Suprapubic skin (tissue), 4 donors: ENCODE measurements at regions not wholly inside any gene's neighbourhood (a gene's known extent, or its start where the extent isn't known, plus 50 kb on each side); places are given as distances from the start of the nearest gene placed in this dataset.
A peak's percentile ranks its signal among the peaks of the same experiment; 100 is the strongest.

Experiments used
- DNase-seq, 2 donors: peaks; one replicate each; pipeline ENCODE4 v3.0.0-alpha.2; 2019; ENCODE audit warnings: low spot score in 2 of 2
- H3K27ac ChIP-seq: fragments of 200-600 bp; sonication (generic); one replicate; pipeline ENCODE4 v1.5.1; 2019
- H3K27me3 ChIP-seq: fragments of 200-600 bp; sonication (generic); one replicate; pipeline ENCODE4 v1.5.1; 2019
- H3K36me3 ChIP-seq: fragments of 200-600 bp; sonication (generic); one replicate; pipeline ENCODE4 v1.5.1; 2019
- H3K4me1 ChIP-seq: fragments of 200-600 bp; sonication (generic); one replicate; pipeline ENCODE4 v1.5.1; 2019
- H3K4me3 ChIP-seq: fragments of 200-600 bp; sonication (generic); one replicate; pipeline ENCODE4 v1.5.1; 2019; ENCODE audit warnings: mild to moderate bottlenecking
- H3K9me3 ChIP-seq: fragments of 200-600 bp; sonication (generic); one replicate; pipeline ENCODE4 v1.5.1; 2019
- EP300 ChIP-seq: sonication (generic); formaldehyde crosslinking; IDR thresholded peaks from one replicate; pipeline ENCODE4 v1.6.1; 2017; ENCODE audit warnings: antibody characterized with exemption
- POLR2A ChIP-seq, 2 donors: fragments of 450-650 bp; IDR thresholded peaks; one replicate each; pipeline ENCODE4 v1.6.1; 2017; ENCODE audit warnings: antibody characterized with exemption in 2 of 2, mild to moderate bottlenecking in 2 of 2, moderate library complexity in 2 of 2
- POLR2AphosphoS5 ChIP-seq, 3 donors: sonication (generic); formaldehyde crosslinking; IDR thresholded peaks; one replicate each; pipeline ENCODE4 v1.6.1; 2017; ENCODE audit warnings: antibody characterized with exemption in 3 of 3
- WGBS: methylation state at CpG from one replicate; pipeline ENCODE4 v1.1.5; 2018; 5-methylcytosine and 5-hydroxymethylcytosine counted together
- TF ChIP-seq, protein P1 (sequence below), 2 donors: fragments of 200-600 bp in 1 of 2; fragments of 450-650 bp in 1 of 2; sonication (generic) in 1 of 2; IDR thresholded peaks; one replicate each; pipeline ENCODE4 v1.5.1; 2016 to 2019; ENCODE audit warnings: antibody characterized with exemption in 2 of 2, mild to moderate bottlenecking in 1 of 2, moderate library complexity in 1 of 2

DNA sequence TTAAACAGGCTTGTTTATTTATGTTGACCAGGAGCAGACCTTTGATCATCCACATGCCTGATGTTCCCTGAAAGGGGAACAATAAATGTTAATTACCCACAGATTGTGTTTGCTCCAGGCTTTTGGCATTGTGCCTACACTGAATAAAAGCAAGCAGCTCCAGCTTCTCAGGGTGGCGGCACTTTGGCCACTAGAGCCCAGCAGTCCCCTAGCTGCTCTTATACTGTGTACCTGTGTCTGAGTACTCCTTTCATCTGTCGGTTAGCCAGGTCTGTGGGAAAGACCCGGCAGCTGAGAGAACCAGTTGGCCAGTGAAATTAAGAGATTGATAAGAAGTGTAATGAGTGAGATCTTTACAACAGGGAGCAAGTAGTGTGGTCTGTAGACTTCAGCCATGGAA is 254.8 kb upstream of the FTMT start:
- Histone ChIP-seq H3K4me3 (no peak overlapping the region), H3K27me3 (no peaks in the 10 kb centered on the region), H3K9me3 (peaks cover 9% of the 10 kb centered on the region), H3K36me3 (no peaks in the 10 kb centered on the region), H3K4me1 (no peaks in the 10 kb centered on the region), H3K27ac (no peak overlapping the region)
- TF ChIP-seq, protein P1, sequence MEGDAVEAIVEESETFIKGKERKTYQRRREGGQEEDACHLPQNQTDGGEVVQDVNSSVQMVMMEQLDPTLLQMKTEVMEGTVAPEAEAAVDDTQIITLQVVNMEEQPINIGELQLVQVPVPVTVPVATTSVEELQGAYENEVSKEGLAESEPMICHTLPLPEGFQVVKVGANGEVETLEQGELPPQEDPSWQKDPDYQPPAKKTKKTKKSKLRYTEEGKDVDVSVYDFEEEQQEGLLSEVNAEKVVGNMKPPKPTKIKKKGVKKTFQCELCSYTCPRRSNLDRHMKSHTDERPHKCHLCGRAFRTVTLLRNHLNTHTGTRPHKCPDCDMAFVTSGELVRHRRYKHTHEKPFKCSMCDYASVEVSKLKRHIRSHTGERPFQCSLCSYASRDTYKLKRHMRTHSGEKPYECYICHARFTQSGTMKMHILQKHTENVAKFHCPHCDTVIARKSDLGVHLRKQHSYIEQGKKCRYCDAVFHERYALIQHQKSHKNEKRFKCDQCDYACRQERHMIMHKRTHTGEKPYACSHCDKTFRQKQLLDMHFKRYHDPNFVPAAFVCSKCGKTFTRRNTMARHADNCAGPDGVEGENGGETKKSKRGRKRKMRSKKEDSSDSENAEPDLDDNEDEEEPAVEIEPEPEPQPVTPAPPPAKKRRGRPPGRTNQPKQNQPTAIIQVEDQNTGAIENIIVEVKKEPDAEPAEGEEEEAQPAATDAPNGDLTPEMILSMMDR (IDR thresholded peaks at IDR 0.05), result no peak
- no peak for TF ChIP-seq EP300
- TF ChIP-seq POLR2A (IDR thresholded peaks at IDR 0.05), result no peak
- no peak for TF ChIP-seq POLR2AphosphoS5 (IDR thresholded peaks at IDR 0.05)
- DNase-seq, result no peak
- WGBS, result 90% methylated on average over 3 of the region's 3 CpGs

DNA sequence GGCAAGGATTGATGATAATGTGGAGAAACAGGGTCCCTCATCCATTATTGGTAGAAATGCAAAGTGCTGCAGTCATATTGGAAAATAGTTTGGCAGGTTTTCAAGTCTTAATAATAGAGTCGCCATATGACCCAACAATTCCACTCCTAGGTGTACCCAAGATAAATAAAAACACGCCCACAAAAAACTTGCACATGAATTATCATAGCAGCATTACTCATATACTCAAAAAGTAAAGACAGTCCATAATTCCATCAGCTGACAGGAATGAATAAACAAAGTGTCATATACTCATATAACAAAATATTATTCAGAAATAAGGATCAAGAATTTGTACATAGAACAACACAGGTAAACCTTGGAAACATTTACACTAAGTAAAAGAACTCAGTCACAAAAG is 242.9 kb upstream of the FTMT start:
- DNase-seq, result no peak
- Histone ChIP-seq H3K36me3 (no peaks in the 10 kb centered on the region), H3K4me3 (no peak overlapping the region), H3K27ac (no peak overlapping the region), H3K27me3 (no peaks in the 10 kb centered on the region), H3K4me1 (no peaks in the 10 kb centered on the region), H3K9me3 (peaks cover 3% of the 10 kb centered on the region)
- WGBS, result 88% methylated on average over 2 of the region's 2 CpGs
- TF ChIP-seq EP300, result no peak
- TF ChIP-seq, protein P1 (IDR thresholded peaks at IDR 0.05), result no peak
- no peak for TF ChIP-seq POLR2A (IDR thresholded peaks at IDR 0.05)
- no peak for TF ChIP-seq POLR2AphosphoS5 (IDR thresholded peaks at IDR 0.05)

DNA sequence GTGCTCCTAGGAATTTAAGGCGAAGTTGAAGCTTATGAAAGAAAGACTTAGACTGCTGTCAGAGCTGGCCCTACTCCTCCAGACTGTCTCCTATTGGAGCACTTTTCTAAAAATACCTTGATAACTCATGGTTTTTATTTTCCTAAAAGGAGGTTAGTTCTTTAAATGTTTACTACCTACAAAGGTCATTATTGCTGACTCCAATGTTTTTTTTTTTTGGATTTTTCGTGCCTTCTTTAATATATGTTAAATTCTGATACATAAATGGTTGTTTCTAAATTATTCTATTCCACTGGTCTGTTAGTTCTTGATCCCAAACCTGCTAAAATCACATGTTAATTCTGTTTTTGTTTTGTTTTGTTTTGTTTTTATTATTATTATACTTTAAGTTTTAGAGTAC is 227.6 kb upstream of the FTMT start:
- 72% methylated on average over 2 of the region's 2 CpGs for WGBS
- TF ChIP-seq, protein P1 (IDR thresholded peaks at IDR 0.05), result no peak
- TF ChIP-seq EP300, result no peak
- H3K27me3 ChIP-seq, result no peaks in the 10 kb centered on the region
- no peaks in the 10 kb centered on the region for H3K36me3 ChIP-seq
- no peak overlapping the region for H3K27ac ChIP-seq
- DNase-seq, result no peak
- H3K4me1 ChIP-seq, result peaks cover 3% of the 10 kb centered on the region
- no peak overlapping the region for H3K4me3 ChIP-seq
- H3K9me3 ChIP-seq, result no peaks in the 10 kb centered on the region

DNA sequence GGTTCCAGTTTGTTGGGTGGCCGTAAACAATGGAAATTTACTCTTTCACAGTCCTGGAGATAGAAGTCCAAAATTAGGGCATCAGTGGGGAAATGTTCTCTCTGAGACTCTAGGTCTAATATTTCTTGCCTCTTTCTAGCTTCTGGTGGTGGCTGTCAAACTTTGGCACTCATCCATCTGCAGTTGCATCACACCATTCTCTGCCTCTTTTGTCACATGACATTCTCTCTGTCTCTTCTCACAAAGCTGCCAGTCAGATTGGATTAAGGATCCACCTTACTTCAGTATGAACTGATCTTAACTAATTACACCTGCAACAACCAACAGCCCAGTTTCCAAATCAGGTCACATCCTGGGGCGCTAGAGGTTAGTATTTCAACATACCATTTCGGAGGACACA is 222.9 kb upstream of the FTMT start:
- TF ChIP-seq EP300, result no peak
- no peak for TF ChIP-seq POLR2A (IDR thresholded peaks at IDR 0.05)
- TF ChIP-seq, protein P1 (IDR thresholded peaks at IDR 0.05), result no peak
- no peak for TF ChIP-seq POLR2AphosphoS5 (IDR thresholded peaks at IDR 0.05)
- Histone ChIP-seq H3K4me3 (no peak overlapping the region), H3K9me3 (no peaks in the 10 kb centered on the region), H3K36me3 (no peaks in the 10 kb centered on the region), H3K4me1 (peaks cover 3% of the 10 kb centered on the region), H3K27me3 (no peaks in the 10 kb centered on the region), H3K27ac (no peak overlapping the region)
- 50% methylated on average over 3 of the region's 3 CpGs for WGBS
- DNase-seq, result no peak

DNA sequence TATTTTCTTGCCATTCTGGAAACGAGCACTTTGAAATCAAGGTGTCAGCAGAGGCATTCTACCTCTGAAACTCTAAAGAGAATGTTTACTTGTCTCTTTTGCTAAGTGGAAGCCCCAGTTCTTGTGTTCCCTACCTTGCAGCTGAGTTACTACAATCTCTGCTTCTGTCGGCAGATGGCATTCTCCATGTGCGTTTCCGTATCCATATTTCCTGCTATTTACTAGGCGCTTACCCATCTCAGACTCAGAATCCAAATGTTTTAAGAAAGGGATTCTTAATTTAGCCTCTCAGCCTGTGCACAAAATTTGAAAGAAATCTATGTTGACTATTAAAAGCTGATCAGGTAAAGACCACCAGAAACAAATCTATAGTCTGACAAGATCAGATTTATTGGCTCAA is 221.3 kb upstream of the FTMT start:
- Histone ChIP-seq H3K27me3 (no peaks in the 10 kb centered on the region), H3K4me3 (no peak overlapping the region), H3K27ac (no peak overlapping the region), H3K9me3 (no peaks in the 10 kb centered on the region), H3K4me1 (peaks cover 3% of the 10 kb centered on the region), H3K36me3 (no peaks in the 10 kb centered on the region)
- TF ChIP-seq POLR2AphosphoS5 (IDR thresholded peaks at IDR 0.05), result no peak
- TF ChIP-seq, protein P1 (IDR thresholded peaks at IDR 0.05), result peak in 1 of 2 donors; percentile 10
- no peak for TF ChIP-seq POLR2A (IDR thresholded peaks at IDR 0.05)
- 20% methylated on average over 5 of the region's 5 CpGs for WGBS
- DNase-seq, result no peak
